Sigmoid colon (tissue), 3 donors: ENCODE measurements at regions not wholly inside any gene's neighbourhood (a gene's known extent, or its start where the extent isn't known, plus 50 kb on each side); places are given as distances from the start of the nearest gene placed in this dataset.

ENCODE experiments used
- CTCF ChIP-seq, 4 experiments: fragments of 450-650 bp in 3 of 4; fragments of 200-600 bp in 1 of 4; IDR thresholded peaks; one replicate each; pipeline ENCODE4 v1.5.1; 2016 to 2019; ENCODE audit warnings: antibody characterized with exemption in 4 of 4, mild to moderate bottlenecking in 3 of 4, moderate library complexity in 2 of 4
- POLR2A ChIP-seq, 2 donors: fragments of 450-650 bp; IDR thresholded peaks; one replicate each; pipeline ENCODE4 v1.6.1; 2016; ENCODE audit warnings: antibody characterized with exemption in 2 of 2, mild to moderate bottlenecking in 2 of 2, moderate library complexity in 2 of 2

- TF ChIP-seq POLR2A (IDR thresholded peaks at IDR 0.05), result no peak
- TF ChIP-seq CTCF (IDR thresholded peaks at IDR 0.05), result no peak
Measured at GRCh38 chr15:96470681-96471310, 140.3 kb downstream of the NR2F2 start.
